GM12878 (cell line): ENCODE measurements at regions not wholly inside any gene's neighbourhood (a gene's known extent, or its start where the extent isn't known, plus 50 kb on each side); places are given as distances from the start of the nearest gene placed in this dataset.

Source experiments
- ATAC-seq: fragments of 200-7000 bp; cut with Tn5 transposase; 3 replicates; pipeline ENCODE4 v1.9.1; 2020; ENCODE audit warnings: mild to moderate bottlenecking, moderate library complexity
- BruUV-seq: library from RNA; stranded (reverse); fragments of 400-500 nt; replicated peaks from 2 replicates; lab custom pipeline; 2021; lab: Mats Ljungman, UMichigan
- CTCF ChIA-PET: fragments of 300-600 bp; sonication (Branson Sonifier 250); formaldehyde crosslinking; extraction: SDS; loops from one replicate; lab custom pipeline; 2021; ENCODE audit warnings: inconsistent platforms; lab: Yijun Ruan, JAX
- POLR2A ChIA-PET: fragments of 350-600 bp; formaldehyde crosslinking; extraction: SDS; loops from one replicate; lab custom pipeline; 2021; ENCODE audit warnings: inconsistent platforms; lab: Charles Lee
- RAD21 ChIA-PET: fragments of 300-600 bp; sonication (Branson Sonifier 250); formaldehyde crosslinking; loops from one replicate; lab custom pipeline; 2023; ENCODE audit warnings: antibody characterized with exemption; ENCODE audit not compliant: unreplicated experiment; lab: Charles Lee
- SMC1A ChIA-PET: fragments of 300-600 bp; sonication (Branson Sonifier 250); formaldehyde crosslinking; loops from one replicate; lab custom pipeline; 2023; ENCODE audit not compliant: unreplicated experiment, uncharacterized antibody; lab: Charles Lee
- DNase-seq: peaks from one replicate; pipeline ENCODE4 v3.0.0-alpha.2; 2011; ENCODE audit warnings: low read depth, low spot score
- FAIRE-seq: peaks from 3 replicates; lab custom pipeline; 2011; peaks lifted over from hg19 to GRCh38; lab: Jason Lieb, UNC
- H2AFZ ChIP-seq: 2 replicates; pipeline ENCODE4 v1.6.0; 2011; ENCODE audit warnings: low read depth, low read length, control low read depth; ENCODE audit not compliant: control insufficient read depth
- H3K27ac ChIP-seq: 2 replicates; pipeline ENCODE4 v1.5.1; 2011; ENCODE audit warnings: control low read depth; ENCODE audit not compliant: control insufficient read depth, insufficient read depth
- H3K27me3 ChIP-seq, 2 experiments: replicated peaks in 1 of 2; 2 replicates each; pipeline versions ENCODE4 v1.6.0 to v1.6.1; 2011; ENCODE audit warnings: low read length in 1 of 2; ENCODE audit not compliant: control insufficient read depth in 2 of 2, insufficient read depth in 2 of 2
- H3K36me3 ChIP-seq, 2 experiments: 2 replicates each; pipeline ENCODE4 v1.5.1; 2011; ENCODE audit warnings: low read length in 1 of 2; ENCODE audit not compliant: control insufficient read depth in 2 of 2, insufficient read depth in 2 of 2
- H3K4me1 ChIP-seq: 2 replicates; pipeline ENCODE4 v1.6.1; 2011; ENCODE audit warnings: mild to moderate bottlenecking, low read length, moderate library complexity, mixed read lengths; ENCODE audit not compliant: control insufficient read depth, insufficient read depth
- H3K4me2 ChIP-seq: 2 replicates; pipeline ENCODE4 v1.6.0; 2011; ENCODE audit warnings: control low read depth; ENCODE audit not compliant: control insufficient read depth, insufficient read depth
- H3K4me3 ChIP-seq: fragments of 200-600 bp; sonication (generic); 2 replicates; pipeline ENCODE4 v1.5.1; 2016
- H3K79me2 ChIP-seq: 2 replicates; pipeline ENCODE4 v1.6.0; 2011; ENCODE audit warnings: low read length; ENCODE audit not compliant: control insufficient read depth, insufficient read depth
- H3K9ac ChIP-seq: 2 replicates; pipeline ENCODE4 v1.8.0; 2011; ENCODE audit warnings: low read length, control low read depth, mixed read lengths; ENCODE audit not compliant: control insufficient read depth, insufficient read depth
- H3K9me3 ChIP-seq: replicated peaks from 3 replicates; pipeline ENCODE4 v1.5.1; 2011; ENCODE audit warnings: mild to moderate bottlenecking, low read length; ENCODE audit not compliant: control insufficient read depth, insufficient read depth
- H4K20me1 ChIP-seq: 2 replicates; pipeline ENCODE4 v1.6.0; 2011; ENCODE audit not compliant: control insufficient read depth, insufficient read depth
- BHLHE40 ChIP-seq, 2 experiments: fragments of 450-650 bp in 1 of 2; IDR thresholded peaks; 2 replicates each; pipeline ENCODE4 v1.6.1; 2011 to 2017; ENCODE audit warnings: low read depth in 2 of 2, borderline replicate concordance in 1 of 2, improper control_type of control experiment in 1 of 2, low read length in 1 of 2, mild to moderate bottlenecking in 1 of 2
- CBX3 ChIP-seq: fragments of 200-600 bp; sonication (generic); IDR thresholded peaks from 2 replicates; pipeline ENCODE4 v1.6.1; 2016; ENCODE audit warnings: low read depth, borderline replicate concordance
- CREM ChIP-seq: IDR thresholded peaks from 2 replicates; pipeline ENCODE4 v1.6.1; 2014; ENCODE audit warnings: antibody characterized with exemption, low read depth
- E4F1 ChIP-seq: fragments of 450-650 bp; IDR thresholded peaks from 2 replicates; pipeline ENCODE4 v1.6.1; 2018; ENCODE audit warnings: borderline replicate concordance, mild to moderate bottlenecking; ENCODE audit not compliant: partially characterized antibody
- EP300 ChIP-seq, 2 experiments: fragments of 150-350 bp in 1 of 2; IDR thresholded peaks; 2 replicates each; pipeline ENCODE4 v1.6.1; 2011 to 2012; ENCODE audit warnings: low read depth in 2 of 2, low read length in 2 of 2, borderline replicate concordance in 1 of 2, improper control_type of control experiment in 1 of 2, inconsistent platforms in 1 of 2; ENCODE audit not compliant: control insufficient read depth in 1 of 2
- GABPA ChIP-seq: IDR thresholded peaks from 2 replicates; pipeline ENCODE4 v1.6.1; 2014; ENCODE audit warnings: antibody characterized with exemption, low read depth, mild to moderate bottlenecking, inconsistent platforms
- HDAC6 ChIP-seq: fragments of 200-600 bp; sonication (generic); IDR thresholded peaks from one replicate; pipeline ENCODE4 v1.8.0; 2017; ENCODE audit warnings: antibody characterized with exemption; ENCODE audit not compliant: unreplicated experiment
- KAT2A ChIP-seq: conservative IDR thresholded peaks from 2 replicates; pipeline ENCODE4 v1.6.1; 2011; ENCODE audit warnings: low read depth, low read length; ENCODE audit not compliant: control insufficient read depth
- MTA3 ChIP-seq: IDR thresholded peaks from 2 replicates; pipeline ENCODE4 v1.6.1; 2012; ENCODE audit warnings: low read length, inconsistent platforms, borderline replicate concordance
- NFXL1 ChIP-seq: fragments of 450-650 bp; IDR thresholded peaks from 2 replicates; pipeline ENCODE4 v1.6.1; 2017; ENCODE audit warnings: antibody characterized with exemption, mild to moderate bottlenecking, borderline replicate concordance
- RBBP5 ChIP-seq: fragments of 200-600 bp; sonication (generic); conservative IDR thresholded peaks from 2 replicates; pipeline ENCODE4 v1.6.1; 2016
- STAT1 ChIP-seq: fragments of 450-650 bp; conservative IDR thresholded peaks from 2 replicates; pipeline ENCODE4 v1.6.1; 2014; ENCODE audit warnings: antibody characterized with exemption, mild to moderate bottlenecking
- ZBTB11 ChIP-seq: fragments of 450-650 bp; formaldehyde crosslinking; IDR thresholded peaks from 2 replicates; pipeline ENCODE4 v1.5.0; 2022; ENCODE audit warnings: mild to moderate bottlenecking, missing genetic modification characterization
- ZSCAN29 ChIP-seq: fragments of 450-650 bp; IDR thresholded peaks from 2 replicates; pipeline ENCODE4 v1.6.1; 2017; ENCODE audit warnings: mild to moderate bottlenecking, moderate library complexity
- WGBS: methylation state at CpG from one replicate; pipeline ENCODE4 v1.1.6; 2016; ENCODE audit warnings: low lambda C conversion rate; ENCODE audit not compliant: insufficient replicate concordance, insufficient coverage; ENCODE audit errors: missing lambda C conversion rate; 5-methylcytosine and 5-hydroxymethylcytosine counted together
- in situ Hi-C: fragments of 300-500 bp; cut with MboI; formaldehyde crosslinking; loops from 9 replicates; pipeline ENCODE4 v1.14.3; 2018; ENCODE audit warnings: mixed read lengths
- intact Hi-C: fragments of 100-400 bp; cut with micrococcal nuclease; formaldehyde crosslinking; loops from one replicate; pipeline ENCODE4 v1.14.2; 2022; ENCODE audit not compliant: unreplicated experiment

- H3K4me1 ChIP-seq, result no peaks in the 10 kb centered on the region
- no peaks in the 10 kb centered on the region for H3K9me3 ChIP-seq
- H4K20me1 ChIP-seq, result no peaks in the 10 kb centered on the region
- FAIRE-seq (no peak), ATAC-seq (no peak)
- ChIA-PET SMC1A (no interaction called here), CTCF (no interaction called here), RAD21 (no interaction called here), POLR2A (no interaction called here)
- H3K27ac ChIP-seq, result no peak overlapping the region
- H3K4me2 ChIP-seq, result no peak overlapping the region
- no peaks in the 10 kb centered on the region for H3K79me2 ChIP-seq
- no peaks in the 10 kb centered on the region for H3K36me3 ChIP-seq
- TF ChIP-seq ZBTB11 (no peak), NFXL1 (no peak), CREM (no peak), KAT2A (no peak), BHLHE40 (IDR thresholded peaks at IDR 0.05; ENCODE audit: borderline replicate concordance in 1 of 2, low read depth in 2 of 2, low read length in 1 of 2) (no peak), EP300 (IDR thresholded peaks at IDR 0.05; ENCODE audit: borderline replicate concordance in 1 of 2, control insufficient read depth in 1 of 2, low read depth in 2 of 2, low read length in 2 of 2) (no peak), RBBP5 (no peak), E4F1 (no peak), MTA3 (no peak), HDAC6 (no peak), ZSCAN29 (no peak), GABPA (no peak), CBX3 (no peak), STAT1 (no peak)
- TF ChIP-seq, all 136 proteins: peak for 0
- intact Hi-C loops (no loop called here), in situ Hi-C loops (no loop called here)
- H3K4me3 ChIP-seq, result no peak overlapping the region
- no TSS peak for BruUV-seq
- H3K9ac ChIP-seq, result no peak overlapping the region
- 51% methylated on average over 13 of the region's 13 CpGs for WGBS
- DNase-seq, result no peak
- no peak overlapping the region for H2AFZ ChIP-seq
- H3K27me3 ChIP-seq, result no peaks in the 10 kb centered on the region
Measured at GRCh38 chr7:81333536-81333935, 414.7 kb upstream of the SEMA3C start.
